Duodenal mucosa (tissue), 2 donors: ENCODE measurements at regions not wholly inside any gene's neighbourhood (a gene's known extent, or its start where the extent isn't known, plus 50 kb on each side); places are given as distances from the start of the nearest gene placed in this dataset.
"Not testable (repeated sequence)": the region's sequence is repeated elsewhere in the genome, so short reads cannot be mapped to it uniquely, and the experiment has no call there.

Experiments
- H3K27ac ChIP-seq: one replicate; pipeline ENCODE4 v1.7.0; 2013; ENCODE audit warnings: low read depth, low read length
- H3K27me3 ChIP-seq, 2 donors: one replicate each; pipeline ENCODE4 v1.7.0; 2013; ENCODE audit warnings: low read length in 2 of 2, control low read depth in 1 of 2; ENCODE audit not compliant: insufficient read depth in 2 of 2, control insufficient read depth in 1 of 2
- H3K36me3 ChIP-seq, 2 donors: one replicate each; pipeline ENCODE4 v1.7.0; 2013; ENCODE audit warnings: low read length in 2 of 2, control low read depth in 1 of 2; ENCODE audit not compliant: insufficient read depth in 2 of 2, control insufficient read depth in 1 of 2
- H3K4me1 ChIP-seq, 2 donors: one replicate each; pipeline ENCODE4 v1.7.0; 2013; ENCODE audit warnings: low read length in 2 of 2, control low read depth in 1 of 2; ENCODE audit not compliant: insufficient read depth in 2 of 2, control insufficient read depth in 1 of 2
- H3K4me3 ChIP-seq, 2 donors: one replicate each; pipeline ENCODE4 v1.7.0; 2013; ENCODE audit warnings: low read length in 2 of 2, low read depth in 1 of 2
- H3K9ac ChIP-seq, 2 donors: one replicate each; pipeline ENCODE4 v1.7.0; 2013; ENCODE audit warnings: low read length in 2 of 2, low read depth in 1 of 2
- H3K9me3 ChIP-seq, 2 donors: one replicate each; pipeline ENCODE4 v1.7.0; 2013; ENCODE audit warnings: low read length in 2 of 2, control low read depth in 1 of 2; ENCODE audit not compliant: control insufficient read depth in 1 of 2

- H3K27ac ChIP-seq, H3K9me3 ChIP-seq, H3K9ac ChIP-seq, H3K36me3 ChIP-seq, H3K4me3 ChIP-seq, H3K4me1 ChIP-seq: not testable (repeated sequence)
- H3K27me3 ChIP-seq, result peaks cover 9 to 29% of the 10 kb centered on the region in 2 donors
Observed at GRCh38 chr22:26951139-26951538, 293.8 kb downstream of the MIAT start.

DNA sequence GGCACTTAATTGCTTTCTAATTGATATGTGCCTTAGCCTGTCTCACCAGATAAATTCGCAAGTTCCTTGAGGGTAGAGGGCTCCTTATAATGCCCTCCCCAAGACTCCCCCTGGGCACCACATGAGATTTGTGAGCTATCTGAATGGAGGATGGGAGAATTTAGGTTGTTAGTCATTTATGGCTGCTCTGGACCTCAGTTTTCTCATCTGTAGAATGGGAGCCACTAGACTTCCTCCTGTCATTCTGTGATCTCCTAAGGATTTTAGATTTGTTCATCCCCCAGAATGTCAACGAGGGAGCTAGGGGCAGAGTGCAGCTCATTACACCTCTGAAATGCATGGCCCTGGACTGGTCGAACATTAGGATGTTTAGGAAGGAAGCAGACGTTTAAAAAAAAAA is 294.6 kb downstream of the MIAT start:
- Histone ChIP-seq H3K9me3 (no peaks in the 10 kb centered on the region), H3K9ac (no peak overlapping the region), H3K4me3 (no peak overlapping the region), H3K27me3 (peaks cover 9 to 29% of the 10 kb centered on the region in 2 donors), H3K27ac (no peak overlapping the region), H3K4me1 (peaks cover 0 to 4% of the 10 kb centered on the region in 2 donors), H3K36me3 (no peaks in the 10 kb centered on the region)

DNA sequence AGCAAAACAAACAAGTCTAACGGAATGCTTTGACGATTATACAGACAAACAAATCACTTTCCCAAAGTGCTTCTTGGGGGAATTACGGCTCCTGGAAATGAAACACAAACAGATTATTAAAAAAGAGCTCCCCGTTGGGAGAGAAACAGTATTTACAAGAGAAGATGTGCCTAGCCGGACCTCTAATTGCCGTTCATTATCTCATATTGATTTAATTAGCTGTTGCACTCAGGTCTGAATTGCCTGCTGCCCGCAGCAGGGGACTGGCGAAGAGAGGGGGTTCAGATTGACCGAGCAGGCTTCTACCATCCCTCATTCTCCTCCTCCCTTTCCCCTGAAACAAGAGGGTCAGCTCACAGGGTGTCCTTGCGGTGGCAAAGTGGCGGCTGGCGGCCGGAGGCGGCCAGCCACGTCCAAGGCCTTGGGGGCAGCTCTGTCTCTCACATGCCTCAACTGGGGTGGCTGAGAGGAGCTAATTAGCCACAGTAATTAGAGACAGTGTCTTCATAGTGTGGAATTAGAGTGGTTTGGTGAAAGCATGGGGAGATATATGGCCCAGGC is 295.1 kb downstream of the MIAT start:
- peaks cover 9 to 29% of the 10 kb centered on the region in 2 donors for H3K27me3 ChIP-seq
- H3K9me3 ChIP-seq, result no peaks in the 10 kb centered on the region
- H3K27ac ChIP-seq, result no peak overlapping the region
- H3K4me1 ChIP-seq, result peaks cover 0 to 4% of the 10 kb centered on the region in 2 donors
- H3K36me3 ChIP-seq, result no peaks in the 10 kb centered on the region
- no peak overlapping the region for H3K4me3 ChIP-seq
- H3K9ac ChIP-seq, result no peak overlapping the region

- no peaks in the 10 kb centered on the region for H3K36me3 ChIP-seq
- no peak overlapping the region for H3K9ac ChIP-seq
- no peak overlapping the region for H3K4me3 ChIP-seq
- H3K27me3 ChIP-seq, result peaks cover 9 to 29% of the 10 kb centered on the region in 2 donors
- H3K9me3 ChIP-seq, result no peaks in the 10 kb centered on the region
- H3K4me1 ChIP-seq, result peaks cover 0 to 4% of the 10 kb centered on the region in 2 donors
- no peak overlapping the region for H3K27ac ChIP-seq
Observed at GRCh38 chr22:26953012-26953883, 295.9 kb downstream of the MIAT start.

DNA sequence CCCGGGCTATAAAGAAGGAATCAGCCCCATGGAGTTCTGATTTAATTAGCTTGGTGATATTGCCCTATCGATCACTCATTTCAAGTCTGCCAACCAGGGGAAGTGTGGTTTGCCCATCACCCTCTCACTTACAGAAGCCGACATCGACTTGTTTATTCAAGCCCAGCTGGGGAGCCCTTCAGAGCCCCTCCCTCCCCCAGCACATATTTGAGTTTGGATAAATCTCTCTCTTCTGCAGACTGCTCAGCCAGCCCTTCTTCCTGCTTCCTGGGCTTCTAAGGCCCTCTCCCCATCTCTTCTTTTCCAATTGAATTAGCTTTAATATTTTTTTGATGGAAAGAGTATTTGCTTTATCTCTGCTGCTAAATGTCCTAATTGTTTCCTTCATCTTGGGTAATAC is 299.0 kb downstream of the MIAT start:
- Histone ChIP-seq H3K4me3 (no peak overlapping the region), H3K27me3 (peaks cover 9 to 29% of the 10 kb centered on the region in 2 donors), H3K27ac (no peak overlapping the region)

GRCh38 chr22:26957176-26957575 is 299.8 kb downstream of the MIAT start:
- H3K9me3 ChIP-seq, result no peaks in the 10 kb centered on the region
- H3K27ac ChIP-seq, result no peak overlapping the region
- H3K9ac ChIP-seq, result no peak overlapping the region
- H3K36me3 ChIP-seq, result no peaks in the 10 kb centered on the region
- no peak overlapping the region for H3K4me3 ChIP-seq
- H3K27me3 ChIP-seq, result peaks cover 9 to 22% of the 10 kb centered on the region in 2 donors
- H3K4me1 ChIP-seq, result peaks cover 0 to 4% of the 10 kb centered on the region in 2 donors

More for the DNA sequence above, 299.0 kb downstream of the MIAT start:
- H3K9ac ChIP-seq, result no peak overlapping the region
- no peaks in the 10 kb centered on the region for H3K36me3 ChIP-seq
- no peaks in the 10 kb centered on the region for H3K9me3 ChIP-seq
- peaks cover 0 to 4% of the 10 kb centered on the region in 2 donors for H3K4me1 ChIP-seq

- no peak overlapping the region for H3K4me3 ChIP-seq
- no peak overlapping the region for H3K27ac ChIP-seq
- no peaks in the 10 kb centered on the region for H3K9me3 ChIP-seq
- peaks cover 0 to under 1% of the 10 kb centered on the region in 2 donors for H3K4me1 ChIP-seq
- no peaks in the 10 kb centered on the region for H3K36me3 ChIP-seq
- no peak overlapping the region for H3K9ac ChIP-seq
- peaks cover 7 to 16% of the 10 kb centered on the region in 2 donors for H3K27me3 ChIP-seq
Observed at GRCh38 chr22:26957897-26958296, 300.5 kb downstream of the MIAT start.

DNA sequence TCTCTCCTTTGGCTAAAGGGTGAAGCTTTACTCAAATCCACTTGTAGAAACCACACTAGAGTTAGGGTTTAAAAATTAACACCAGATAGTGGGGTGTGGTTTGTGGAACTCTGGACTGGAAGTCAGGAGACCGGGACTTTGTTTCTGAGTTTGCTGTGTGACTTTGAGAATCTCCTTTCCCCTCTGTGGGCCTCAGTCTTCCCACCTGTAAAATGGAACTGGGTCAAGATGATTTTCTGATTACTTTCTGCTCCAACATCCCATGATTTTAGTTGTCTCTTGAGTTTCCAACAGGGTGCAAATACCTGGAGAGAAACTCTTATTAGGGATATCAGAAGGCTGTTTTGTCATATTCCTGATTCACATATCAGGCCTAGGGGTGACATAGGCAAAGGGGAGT is 301.0 kb downstream of the MIAT start:
- H3K9ac ChIP-seq, result no peak overlapping the region
- no peaks in the 10 kb centered on the region for H3K9me3 ChIP-seq
- H3K27ac ChIP-seq, result no peak overlapping the region
- peaks cover 6 to 11% of the 10 kb centered on the region in 2 donors for H3K27me3 ChIP-seq
- H3K36me3 ChIP-seq, result no peaks in the 10 kb centered on the region
- H3K4me1 ChIP-seq, result no peaks in the 10 kb centered on the region
- no peak overlapping the region for H3K4me3 ChIP-seq

DNA sequence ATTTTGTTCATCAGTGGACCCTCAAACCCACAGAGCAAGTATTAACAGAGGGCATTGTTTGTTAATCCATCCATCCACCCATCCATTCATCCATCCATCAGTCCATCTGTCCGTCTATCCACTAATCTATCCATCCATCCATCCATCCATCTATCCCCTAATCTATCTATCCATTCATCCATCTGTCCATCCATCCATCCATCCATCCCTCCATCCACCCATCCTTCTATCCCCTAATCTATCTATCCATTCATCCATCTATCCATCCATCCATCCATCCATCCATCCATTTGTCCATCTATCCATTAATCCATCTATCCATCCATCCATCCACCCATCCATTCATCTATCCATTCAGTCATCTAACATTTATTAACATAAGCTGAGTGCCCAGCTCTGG is 307.3 kb downstream of the MIAT start:
- H3K4me3 ChIP-seq, result no peak overlapping the region
- no peak overlapping the region for H3K27ac ChIP-seq
- no peaks in the 10 kb centered on the region for H3K36me3 ChIP-seq
- H3K4me1 ChIP-seq, result no peaks in the 10 kb centered on the region
- no peaks in the 10 kb centered on the region for H3K27me3 ChIP-seq
- no peaks in the 10 kb centered on the region for H3K9me3 ChIP-seq
- no peak overlapping the region for H3K9ac ChIP-seq

- H3K4me3 ChIP-seq, result no peak overlapping the region
- H3K9me3 ChIP-seq, result no peaks in the 10 kb centered on the region
Observed at GRCh38 chr22:26967282-26967681, 309.9 kb downstream of the MIAT start.

More at GRCh38 chr22:26967282-26967681, 309.9 kb downstream of the MIAT start:
- H3K36me3 ChIP-seq, result no peaks in the 10 kb centered on the region
- H3K27me3 ChIP-seq, result no peaks in the 10 kb centered on the region
- no peaks in the 10 kb centered on the region for H3K4me1 ChIP-seq
- H3K9ac ChIP-seq, result no peak overlapping the region
- no peak overlapping the region for H3K27ac ChIP-seq
